Stomach (tissue), 4 donors: ENCODE measurements at regions not wholly inside any gene's neighbourhood (a gene's known extent, or its start where the extent isn't known, plus 50 kb on each side); places are given as distances from the start of the nearest gene placed in this dataset.

ENCODE experiments used
- CTCF ChIP-seq, 7 experiments: fragments of 450-650 bp in 4 of 7; fragments of 200-600 bp in 3 of 7; sonication (generic) in 3 of 7; IDR thresholded peaks; one replicate each; pipeline ENCODE4 v1.5.1; 2016 to 2019; ENCODE audit warnings: antibody characterized with exemption in 7 of 7, control low read depth in 2 of 7, mild to moderate bottlenecking in 1 of 7
- POLR2AphosphoS5 ChIP-seq, 3 donors: sonication (generic); formaldehyde crosslinking; IDR thresholded peaks; one replicate each; pipeline ENCODE4 v1.6.1; 2016; ENCODE audit warnings: antibody characterized with exemption in 3 of 3

GRCh38 chr9:107078061-107078460 is 205.0 kb upstream of the RAD23B start:
- TF ChIP-seq POLR2AphosphoS5 (IDR thresholded peaks at IDR 0.05) = no peak
- TF ChIP-seq CTCF (IDR thresholded peaks at IDR 0.05) = no peak
